Renal cortex interstitium (tissue), 11 donors: ENCODE measurements at regions not wholly inside any gene's neighbourhood (a gene's known extent, or its start where the extent isn't known, plus 50 kb on each side); places are given as distances from the start of the nearest gene placed in this dataset.

Experiments used
- DNase-seq, 11 donors: peaks; one replicate each; pipeline ENCODE4 v3.0.0-alpha.2; 2013; ENCODE audit warnings: low read depth in 9 of 11, low spot score in 4 of 11; ENCODE audit errors: extremely low read depth in 1 of 11

GRCh38 chr4:136917312-136918110 lies 614.8 kb downstream of the PCDH18 start:
- DNase-seq, result no peak

- DNase-seq, result peak in 1 of 11 donors; percentile 6
Measured at GRCh38 chr4:136909626-136910025, 622.7 kb downstream of the PCDH18 start.

- DNase-seq, result no peak
Measured at GRCh38 chr4:136908122-136908521, 624.2 kb downstream of the PCDH18 start.

DNA sequence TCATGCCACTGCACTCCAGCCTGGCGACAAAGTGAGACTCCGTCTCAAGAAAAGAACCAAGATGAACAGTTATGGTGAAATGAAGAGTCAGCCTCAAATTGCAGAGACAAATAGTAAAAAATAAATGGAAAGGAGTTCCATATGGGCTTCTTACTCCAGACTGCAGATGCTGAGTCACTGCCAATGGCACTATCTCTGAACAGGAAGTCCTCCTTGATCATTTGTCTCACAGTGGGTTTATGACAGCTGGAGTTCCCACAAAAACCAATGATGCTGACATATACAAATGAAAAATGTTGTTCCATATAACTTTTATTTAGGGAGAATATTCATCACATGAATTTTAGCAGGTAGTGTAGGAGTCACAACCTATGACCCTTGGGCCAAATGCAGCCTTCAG lies 631.6 kb downstream of the PCDH18 start:
- no peak for DNase-seq

- no peak for DNase-seq
Measured at GRCh38 chr4:136898590-136899248, 633.6 kb downstream of the PCDH18 start.

GRCh38 chr4:136893573-136893972 lies 638.7 kb downstream of the PCDH18 start:
- DNase-seq, result no peak

GRCh38 chr4:136881666-136882065 lies 650.6 kb downstream of the PCDH18 start:
- DNase-seq, result no peak

DNA sequence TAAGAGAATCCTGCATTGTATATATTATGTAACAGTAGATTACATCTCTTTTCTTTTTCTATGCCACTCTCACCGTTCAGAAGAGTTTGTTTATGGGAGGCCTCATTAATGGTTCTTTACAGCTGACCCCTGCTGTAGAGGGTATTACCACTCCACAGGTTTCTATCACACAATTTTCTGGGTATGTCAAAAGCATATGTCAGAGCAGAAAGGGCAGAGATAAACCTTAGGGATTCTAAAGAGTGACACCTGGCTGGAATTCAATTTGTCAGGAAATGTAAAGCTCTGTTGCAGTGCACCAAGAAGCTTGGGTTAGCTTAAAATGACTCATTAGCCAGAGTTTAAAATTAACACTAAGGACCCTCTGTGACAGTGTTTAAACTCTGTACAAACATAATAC lies 658.7 kb downstream of the PCDH18 start:
- DNase-seq, result no peak

GRCh38 chr4:136867465-136867864 lies 664.8 kb downstream of the PCDH18 start:
- DNase-seq, result no peak

DNA sequence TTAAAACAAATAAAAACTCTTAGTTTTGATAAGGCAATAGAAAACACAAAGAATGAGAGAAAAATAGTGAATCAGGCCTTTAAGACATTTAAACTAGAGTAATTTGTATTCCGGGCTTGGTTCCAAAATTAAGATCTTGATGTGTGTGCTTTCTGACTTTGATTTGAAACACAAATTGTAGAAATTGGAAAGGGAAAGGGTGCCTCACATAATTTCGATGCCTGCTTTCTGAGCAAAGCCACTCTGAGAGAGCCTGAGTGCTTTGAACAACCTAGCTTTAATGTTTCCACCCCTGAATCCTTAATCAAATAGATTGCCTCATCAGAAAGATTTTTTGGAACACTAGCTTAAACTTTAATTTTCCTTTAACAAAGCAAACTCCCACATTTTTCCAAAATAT lies 666.8 kb downstream of the PCDH18 start:
- DNase-seq, result no peak

DNA sequence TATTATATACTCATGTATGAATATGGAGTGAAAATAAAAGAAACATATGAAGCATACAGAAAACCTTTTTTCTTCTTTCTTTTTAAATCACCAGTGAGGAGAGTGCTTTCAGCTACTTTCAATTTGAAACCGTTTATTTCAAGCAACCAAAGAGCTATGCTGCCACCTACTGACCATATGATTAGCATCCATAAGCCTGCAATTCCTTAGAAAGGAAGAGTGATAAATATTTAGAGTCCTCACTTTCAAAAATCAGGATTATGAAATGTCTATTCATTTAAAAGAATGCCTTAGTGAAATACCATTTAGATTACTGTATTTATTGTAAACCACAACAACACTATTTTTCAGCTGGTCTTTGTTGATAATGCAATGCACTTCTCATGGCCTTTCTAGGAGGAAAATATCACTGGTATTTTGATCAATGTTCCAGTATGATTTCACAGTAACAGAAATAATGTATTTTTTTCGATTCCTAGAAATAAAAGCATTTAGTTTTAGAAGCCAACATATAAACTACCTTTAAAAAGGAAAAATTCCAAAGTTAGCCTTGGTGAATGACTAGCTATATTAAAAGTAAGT lies 667.6 kb downstream of the PCDH18 start:
- DNase-seq, result peak; percentile 47 to 82 (median 66)

- no peak for DNase-seq
Measured at GRCh38 chr4:136863756-136864155, 668.5 kb downstream of the PCDH18 start.

GRCh38 chr4:136862653-136863052 lies 669.6 kb downstream of the PCDH18 start:
- no peak for DNase-seq

DNA sequence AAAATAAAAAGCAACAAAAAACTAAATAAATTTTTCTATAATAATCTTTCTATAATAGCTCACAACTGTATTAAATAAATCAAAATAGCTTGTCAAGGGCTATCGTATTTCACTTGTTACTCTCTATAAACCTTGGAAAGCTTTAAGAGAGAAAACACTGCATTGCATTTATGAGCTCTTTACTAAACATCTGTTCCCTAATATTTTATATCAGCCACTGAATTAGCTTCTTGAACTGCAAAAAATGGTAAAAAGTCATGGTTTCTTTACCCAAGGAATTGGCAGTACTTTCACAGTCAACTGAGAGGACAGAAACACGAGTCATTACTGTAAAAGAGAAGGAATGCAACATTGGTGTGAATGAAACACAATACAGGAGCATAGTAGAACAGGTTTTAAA lies 671.2 kb downstream of the PCDH18 start:
- DNase-seq, result peak in 1 of 11 donors; percentile 28

DNA sequence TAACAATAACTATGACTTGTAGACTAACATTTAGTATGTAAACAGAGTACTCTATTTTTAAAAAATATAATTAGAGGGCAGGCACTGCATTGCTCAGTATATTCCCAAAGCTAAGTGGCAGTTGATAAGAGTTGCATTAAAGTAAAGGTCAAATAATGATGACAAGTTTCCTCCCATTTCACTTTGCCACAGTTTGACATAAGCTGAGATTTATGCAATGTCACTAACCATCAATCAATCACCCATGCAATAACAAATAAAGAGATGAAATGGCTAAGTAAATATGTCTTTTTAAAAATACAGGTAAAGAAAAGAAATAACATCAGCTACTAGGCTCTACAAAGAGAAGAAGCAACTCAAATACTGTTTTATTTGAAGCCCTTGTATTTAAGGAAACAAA lies 673.4 kb downstream of the PCDH18 start:
- no peak for DNase-seq

DNA sequence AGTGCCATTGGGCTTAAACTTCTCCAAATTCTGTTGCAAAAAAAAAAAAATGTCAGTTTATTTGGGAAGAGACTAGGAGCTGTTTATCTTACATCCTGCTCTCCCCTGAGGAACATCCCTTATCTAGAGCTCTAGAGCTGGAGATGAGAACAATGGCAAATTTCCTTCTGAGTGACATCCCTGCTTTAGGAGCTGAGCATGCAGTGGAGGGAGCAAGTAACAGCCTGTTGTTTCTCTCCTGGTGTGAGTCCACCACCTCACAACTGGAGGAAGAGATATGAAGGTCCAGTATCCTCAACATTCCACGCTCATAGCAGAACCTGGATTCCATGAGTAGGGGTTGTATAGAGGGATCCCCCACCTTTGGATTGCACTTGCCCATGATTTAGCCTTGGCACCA lies 676.4 kb downstream of the PCDH18 start:
- no peak for DNase-seq

GRCh38 chr4:136850446-136850845 lies 681.8 kb downstream of the PCDH18 start:
- no peak for DNase-seq

DNA sequence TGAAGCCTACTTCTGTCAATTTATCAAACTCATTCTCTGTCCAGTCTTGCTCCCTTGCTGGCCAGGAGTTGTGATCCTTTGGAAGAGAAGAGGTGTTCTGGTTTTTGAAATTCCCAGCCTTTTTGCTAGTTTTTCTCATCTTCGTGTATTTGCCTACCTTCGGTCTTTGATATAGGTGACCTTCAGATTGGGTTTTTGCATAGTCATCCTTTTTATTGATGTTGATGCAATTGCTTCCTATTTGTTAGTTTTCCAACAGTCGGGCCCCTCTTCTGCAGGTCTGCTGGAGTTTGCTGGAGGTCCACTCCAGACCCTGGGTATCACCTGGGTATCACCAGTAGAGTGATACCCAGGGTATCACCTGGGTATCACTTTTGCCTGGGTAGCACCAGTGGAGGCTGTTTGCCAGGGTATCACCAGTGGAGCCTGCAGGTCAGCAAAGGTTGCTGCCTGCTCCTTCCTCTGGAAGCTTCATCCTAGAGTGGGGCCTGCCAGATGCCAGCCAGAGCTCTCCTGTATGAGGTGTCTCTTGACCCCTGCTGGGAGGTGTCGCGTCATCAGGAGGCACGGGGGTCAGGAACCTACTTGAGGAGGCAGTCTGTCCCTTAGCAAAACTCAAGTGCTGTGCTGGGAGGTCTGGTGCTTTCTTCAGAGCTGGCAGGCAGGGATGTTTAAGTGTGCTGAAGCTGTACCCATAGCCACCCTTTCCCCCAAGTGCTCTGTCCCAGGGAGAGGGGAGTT lies 684.2 kb downstream of the PCDH18 start:
- DNase-seq, result no peak

GRCh38 chr4:136841526-136841925 lies 690.8 kb downstream of the PCDH18 start:
- DNase-seq, result no peak

GRCh38 chr4:136838607-136839006 lies 693.7 kb downstream of the PCDH18 start:
- DNase-seq, result no peak
